Ishikawa (cell line): ENCODE measurements at regions not wholly inside any gene's neighbourhood (a gene's known extent, or its start where the extent isn't known, plus 50 kb on each side); places are given as distances from the start of the nearest gene placed in this dataset.

Source experiments
- CEBPB ChIP-seq: IDR thresholded peaks from 2 replicates; pipeline ENCODE4 v1.6.1; 2012
- CREB1 ChIP-seq: IDR thresholded peaks from 2 replicates; pipeline ENCODE4 v1.6.1; 2012; ENCODE audit warnings: low read depth
- EGR1 ChIP-seq: IDR thresholded peaks from 2 replicates; pipeline ENCODE4 v1.6.1; 2012
- EP300 ChIP-seq: IDR thresholded peaks from 2 replicates; pipeline ENCODE4 v1.6.1; 2012; ENCODE audit warnings: borderline replicate concordance
- FOXM1 ChIP-seq: IDR thresholded peaks from 2 replicates; pipeline ENCODE4 v1.6.1; 2012; ENCODE audit warnings: low read depth, borderline replicate concordance
- MAX ChIP-seq: IDR thresholded peaks from 2 replicates; pipeline ENCODE4 v1.6.1; 2012
- NFIC ChIP-seq: IDR thresholded peaks from 2 replicates; pipeline ENCODE4 v1.6.1; 2012
- RAD21 ChIP-seq: IDR thresholded peaks from 2 replicates; pipeline ENCODE4 v1.6.1; 2012; ENCODE audit warnings: low read depth
- REST ChIP-seq: IDR thresholded peaks from 2 replicates; pipeline ENCODE4 v1.6.1; 2012; ENCODE audit warnings: low read depth, mild to moderate bottlenecking
- TAF1 ChIP-seq: IDR thresholded peaks from 2 replicates; pipeline ENCODE4 v1.6.1; 2012; ENCODE audit warnings: low read depth, mild to moderate bottlenecking
- TCF12 ChIP-seq: IDR thresholded peaks from 2 replicates; pipeline ENCODE4 v1.6.1; 2012; ENCODE audit warnings: low read depth
- TEAD4 ChIP-seq: IDR thresholded peaks from 2 replicates; pipeline ENCODE4 v1.6.1; 2012
- USF1 ChIP-seq: IDR thresholded peaks from 2 replicates; pipeline ENCODE4 v1.6.1; 2012
- YY1 ChIP-seq: IDR thresholded peaks from 2 replicates; pipeline ENCODE4 v1.6.1; 2012; ENCODE audit warnings: low read depth
- ZBTB7A ChIP-seq: IDR thresholded peaks from 2 replicates; pipeline ENCODE4 v1.6.1; 2012; ENCODE audit warnings: low read depth

- TF ChIP-seq REST (no peak), EP300 (no peak), MAX (no peak), TEAD4 (no peak), TCF12 (no peak), ZBTB7A (no peak), USF1 (no peak), RAD21 (no peak), YY1 (no peak), TAF1 (no peak), CEBPB (no peak)
Measured at GRCh38 chr11:128125723-128126122, 461.6 kb downstream of the ETS1 start.

GRCh38 chr11:128116885-128117284, 470.5 kb downstream of the ETS1 start:
- no peak for TF ChIP-seq TAF1
- no peak for TF ChIP-seq RAD21
- TF ChIP-seq USF1, result no peak
- no peak for TF ChIP-seq TCF12
- TF ChIP-seq YY1, result no peak
- no peak for TF ChIP-seq CEBPB
- no peak for TF ChIP-seq MAX
- no peak for TF ChIP-seq TEAD4
- TF ChIP-seq CREB1, result no peak
- no peak for TF ChIP-seq REST
- no peak for TF ChIP-seq EGR1
- TF ChIP-seq EP300, result no peak

GRCh38 chr11:128116447-128116846, 470.9 kb downstream of the ETS1 start:
- TF ChIP-seq NFIC (no peak), ZBTB7A (no peak), MAX (no peak), REST (no peak), FOXM1 (no peak), RAD21 (no peak), USF1 (no peak), TCF12 (no peak), CREB1 (no peak), YY1 (no peak), EP300 (no peak)

- TF ChIP-seq TEAD4 (no peak), TAF1 (no peak), YY1 (no peak), EGR1 (no peak), ZBTB7A (no peak), USF1 (no peak), TCF12 (no peak), EP300 (no peak), NFIC (no peak), CREB1 (no peak), MAX (no peak), REST (no peak), FOXM1 (no peak), RAD21 (no peak), CEBPB (no peak)
Measured at GRCh38 chr11:128105950-128106349, 481.4 kb downstream of the ETS1 start.
